ENCODE measurements at regions not wholly inside any gene's neighbourhood (a gene's known extent, or its start where the extent isn't known, plus 50 kb on each side); places are given as distances from the start of the nearest gene placed in this dataset.

DNA sequence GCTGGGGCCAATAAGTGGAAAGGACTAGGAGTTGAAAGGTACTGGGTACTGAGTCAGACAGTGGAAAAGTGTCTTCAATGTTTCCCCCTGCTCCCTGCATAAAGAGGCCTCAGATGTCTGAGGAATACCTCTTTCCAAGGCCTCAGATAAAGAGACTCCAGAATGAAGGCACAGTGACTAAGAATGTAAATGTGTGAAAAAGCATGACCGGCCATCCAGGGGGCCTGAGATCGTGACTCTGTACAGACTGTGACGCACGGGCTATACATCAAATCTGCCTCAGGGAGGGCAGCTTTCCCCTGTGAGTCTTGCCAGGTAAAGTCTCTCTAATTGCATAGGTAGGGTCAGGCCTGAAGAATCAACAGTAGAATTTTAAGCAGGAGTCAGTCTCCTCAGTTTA lies 1690.5 kb downstream of the KCNT2 start:
- Histone ChIP-seq H3K4me3 (ENCODE audit: low read depth in 1 of 3, low read length in 3 of 3) (no peak overlapping the region), H3K9me3 (ENCODE audit: control insufficient read depth in 2 of 2, insufficient read depth in 1 of 2, low read depth in 1 of 2, low read length in 1 of 2) (no peaks in the 10 kb centered on the region), H3K4me1 (ENCODE audit: control insufficient read depth in 3 of 3, insufficient read depth in 2 of 3, low read depth in 1 of 3, low read length in 2 of 3) (no peaks in the 10 kb centered on the region), H3K27ac (ENCODE audit: low read depth in 1 of 3, low read length in 2 of 3) (no peak overlapping the region), H3K36me3 (ENCODE audit: control insufficient read depth in 3 of 3, insufficient read depth in 2 of 3, low read depth in 1 of 3, low read length in 3 of 3) (no peaks in the 10 kb centered on the region), H3K27me3 (ENCODE audit: control insufficient read depth in 3 of 3, insufficient read depth in 3 of 3, low read length in 3 of 3) (no peaks in the 10 kb centered on the region)
- no peak for DNase-seq
- no peak for FAIRE-seq
- WGBS, 3 donors, result 79 to 94% (median 79%) methylated on average over 4 of the region's 4 CpGs

GRCh38 chr1:194908643-194909042 lies 1699.6 kb downstream of the KCNT2 start:
- Histone ChIP-seq H3K27ac (ENCODE audit: low read depth in 1 of 3, low read length in 2 of 3) (no peak overlapping the region), H3K36me3 (ENCODE audit: control insufficient read depth in 3 of 3, insufficient read depth in 2 of 3, low read depth in 1 of 3, low read length in 3 of 3) (no peaks in the 10 kb centered on the region), H3K4me3 (ENCODE audit: low read depth in 1 of 3, low read length in 3 of 3) (no peak overlapping the region), H3K4me1 (ENCODE audit: control insufficient read depth in 3 of 3, insufficient read depth in 2 of 3, low read depth in 1 of 3, low read length in 2 of 3) (no peaks in the 10 kb centered on the region), H3K9me3 (ENCODE audit: control insufficient read depth in 2 of 2, insufficient read depth in 1 of 2, low read depth in 1 of 2, low read length in 1 of 2) (no peaks in the 10 kb centered on the region), H3K27me3 (ENCODE audit: control insufficient read depth in 3 of 3, insufficient read depth in 3 of 3, low read length in 3 of 3) (no peaks in the 10 kb centered on the region)
- FAIRE-seq (no peak), DNase-seq (no peak)
- 59 to 73% (median 69%) methylated on average over 1 of the region's 1 CpG for WGBS, 3 donors

DNA sequence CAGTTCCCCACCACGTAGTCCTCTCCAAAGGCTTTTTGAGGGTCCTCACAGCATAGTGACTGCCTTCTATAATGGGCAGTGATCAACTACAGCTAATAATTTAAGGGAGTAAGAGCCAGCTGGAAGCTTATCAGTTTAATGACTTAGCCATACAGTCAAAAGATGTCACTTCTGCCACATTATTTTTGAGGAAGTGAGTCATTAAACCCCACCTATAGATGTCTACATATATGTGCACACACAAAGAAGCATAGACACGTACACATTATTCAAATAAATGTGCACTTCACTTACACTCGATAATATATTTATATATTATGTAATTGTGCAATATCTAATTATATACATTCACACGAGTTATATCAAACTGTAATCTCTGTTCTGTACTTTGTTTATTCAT lies 1704.7 kb downstream of the KCNT2 start:
- WGBS, 3 donors, result 65 to 72% (median 70%) methylated on average over 4 of the region's 4 CpGs
- no peak overlapping the region for H3K4me3 ChIP-seq (ENCODE audit: low read depth in 1 of 3, low read length in 3 of 3)
- FAIRE-seq, result no peak

GRCh38 chr1:194889310-194889709 lies 1702.9 kb upstream of the B3GALT2 start:
- Histone ChIP-seq H3K36me3 (ENCODE audit: control insufficient read depth in 3 of 3, insufficient read depth in 2 of 3, low read depth in 1 of 3, low read length in 3 of 3) (no peaks in the 10 kb centered on the region), H3K4me3 (ENCODE audit: low read depth in 1 of 3, low read length in 3 of 3) (no peak overlapping the region), H3K4me1 (ENCODE audit: control insufficient read depth in 3 of 3, insufficient read depth in 2 of 3, low read depth in 1 of 3, low read length in 2 of 3) (no peaks in the 10 kb centered on the region), H3K27ac (ENCODE audit: low read depth in 1 of 3, low read length in 2 of 3) (no peak overlapping the region), H3K27me3 (ENCODE audit: control insufficient read depth in 3 of 3, insufficient read depth in 3 of 3, low read length in 3 of 3) (no peaks in the 10 kb centered on the region), H3K9me3 (ENCODE audit: control insufficient read depth in 2 of 2, insufficient read depth in 1 of 2, low read depth in 1 of 2, low read length in 1 of 2) (peaks cover 0 to 6% of the 10 kb centered on the region in 2 donors)
- FAIRE-seq (no peak), DNase-seq (no peak)
- 67 to 78% (median 69%) methylated on average over 3 of the region's 3 CpGs for WGBS, 3 donors

More for the DNA sequence above, 1704.7 kb downstream of the KCNT2 start:
- H3K4me1 ChIP-seq (ENCODE audit: control insufficient read depth in 3 of 3, insufficient read depth in 2 of 3, low read depth in 1 of 3, low read length in 2 of 3), result no peaks in the 10 kb centered on the region
- no peaks in the 10 kb centered on the region for H3K9me3 ChIP-seq (ENCODE audit: control insufficient read depth in 2 of 2, insufficient read depth in 1 of 2, low read depth in 1 of 2, low read length in 1 of 2)
- DNase-seq, result no peak
- no peak overlapping the region for H3K27ac ChIP-seq (ENCODE audit: low read depth in 1 of 3, low read length in 2 of 3)
- H3K36me3 ChIP-seq (ENCODE audit: control insufficient read depth in 3 of 3, insufficient read depth in 2 of 3, low read depth in 1 of 3, low read length in 3 of 3), result no peaks in the 10 kb centered on the region
- H3K27me3 ChIP-seq (ENCODE audit: control insufficient read depth in 3 of 3, insufficient read depth in 3 of 3, low read length in 3 of 3), result no peaks in the 10 kb centered on the region

GRCh38 chr1:194870860-194871259 lies 1684.4 kb upstream of the B3GALT2 start:
- 31 to 61% (median 35%) methylated on average over 2 of the region's 2 CpGs for WGBS, 3 donors
- FAIRE-seq (no peak), DNase-seq (no peak)
- H3K9me3 ChIP-seq (ENCODE audit: control insufficient read depth in 2 of 2, insufficient read depth in 1 of 2, low read depth in 1 of 2, low read length in 1 of 2), result no peaks in the 10 kb centered on the region
- H3K27ac ChIP-seq (ENCODE audit: low read depth in 1 of 3, low read length in 2 of 3), result no peak overlapping the region
- no peaks in the 10 kb centered on the region for H3K36me3 ChIP-seq (ENCODE audit: control insufficient read depth in 3 of 3, insufficient read depth in 2 of 3, low read depth in 1 of 3, low read length in 3 of 3)
- no peaks in the 10 kb centered on the region for H3K27me3 ChIP-seq (ENCODE audit: control insufficient read depth in 3 of 3, insufficient read depth in 3 of 3, low read length in 3 of 3)
- H3K4me3 ChIP-seq (ENCODE audit: low read depth in 1 of 3, low read length in 3 of 3), result no peak overlapping the region
- no peaks in the 10 kb centered on the region for H3K4me1 ChIP-seq (ENCODE audit: control insufficient read depth in 3 of 3, insufficient read depth in 2 of 3, low read depth in 1 of 3, low read length in 2 of 3)

- no peaks in the 10 kb centered on the region for H3K27me3 ChIP-seq (ENCODE audit: control insufficient read depth in 3 of 3, insufficient read depth in 3 of 3, low read length in 3 of 3)
- no peaks in the 10 kb centered on the region for H3K4me1 ChIP-seq (ENCODE audit: control insufficient read depth in 3 of 3, insufficient read depth in 2 of 3, low read depth in 1 of 3, low read length in 2 of 3)
- H3K4me3 ChIP-seq (ENCODE audit: low read depth in 1 of 3, low read length in 3 of 3), result no peak overlapping the region
- H3K36me3 ChIP-seq (ENCODE audit: control insufficient read depth in 3 of 3, insufficient read depth in 2 of 3, low read depth in 1 of 3, low read length in 3 of 3), result no peaks in the 10 kb centered on the region
- DNase-seq, result no peak
- no peaks in the 10 kb centered on the region for H3K9me3 ChIP-seq (ENCODE audit: control insufficient read depth in 2 of 2, insufficient read depth in 1 of 2, low read depth in 1 of 2, low read length in 1 of 2)
- no peak for FAIRE-seq
- H3K27ac ChIP-seq (ENCODE audit: low read depth in 1 of 3, low read length in 2 of 3), result no peak overlapping the region
- 21 to 29% (median 26%) methylated on average over 1 of the region's 1 CpG for WGBS, 3 donors
Observed at GRCh38 chr1:194866153-194866552, 1679.7 kb upstream of the B3GALT2 start.

DNA sequence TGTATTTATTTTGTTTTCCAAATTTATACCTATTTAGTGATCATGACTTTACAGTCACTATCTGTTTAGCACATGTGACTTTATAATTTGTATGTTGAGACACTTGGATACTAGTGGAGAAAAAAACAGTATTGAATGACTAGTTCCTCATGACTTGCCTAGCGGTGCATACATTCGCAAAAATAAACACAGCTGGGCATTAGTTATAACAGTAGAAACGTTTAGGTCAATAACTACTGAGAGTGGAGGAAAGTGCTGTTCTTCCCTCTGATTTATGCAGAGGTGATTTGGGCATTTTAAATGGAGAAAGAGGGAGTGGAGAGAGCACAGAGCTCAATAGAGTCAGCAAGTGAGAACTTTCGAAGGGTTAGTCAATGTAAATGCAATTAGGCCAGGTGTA lies 1679.0 kb upstream of the B3GALT2 start:
- Histone ChIP-seq H3K36me3 (ENCODE audit: control insufficient read depth in 3 of 3, insufficient read depth in 2 of 3, low read depth in 1 of 3, low read length in 3 of 3) (no peaks in the 10 kb centered on the region), H3K27me3 (ENCODE audit: control insufficient read depth in 3 of 3, insufficient read depth in 3 of 3, low read length in 3 of 3) (no peaks in the 10 kb centered on the region), H3K4me1 (ENCODE audit: control insufficient read depth in 3 of 3, insufficient read depth in 2 of 3, low read depth in 1 of 3, low read length in 2 of 3) (no peaks in the 10 kb centered on the region), H3K4me3 (ENCODE audit: low read depth in 1 of 3, low read length in 3 of 3) (no peak overlapping the region), H3K9me3 (ENCODE audit: control insufficient read depth in 2 of 2, insufficient read depth in 1 of 2, low read depth in 1 of 2, low read length in 1 of 2) (no peaks in the 10 kb centered on the region), H3K27ac (ENCODE audit: low read depth in 1 of 3, low read length in 2 of 3) (no peak overlapping the region)
- no peak for DNase-seq
- 51 to 63% (median 56%) methylated on average over 4 of the region's 4 CpGs for WGBS, 3 donors
- no peak for FAIRE-seq

DNA sequence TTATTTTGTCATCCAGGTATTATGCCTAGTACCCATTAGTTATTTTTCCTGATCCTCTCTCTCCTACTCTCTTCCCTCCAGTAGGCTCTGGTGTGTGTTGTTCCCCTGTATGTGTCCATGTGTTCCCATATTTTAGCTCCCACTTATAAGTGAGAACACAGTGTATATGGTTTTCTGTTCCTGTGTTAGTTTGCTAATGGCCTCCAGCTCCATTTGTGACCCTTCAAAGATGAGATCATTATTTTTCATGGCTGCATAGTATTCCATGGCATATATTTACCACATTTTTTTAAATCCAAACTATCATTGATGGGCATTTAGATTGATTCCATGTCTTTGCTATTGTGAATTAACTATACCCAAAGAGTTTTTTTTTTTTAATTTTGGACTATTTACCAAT lies 1675.7 kb upstream of the B3GALT2 start:
- Histone ChIP-seq H3K4me1 (ENCODE audit: control insufficient read depth in 3 of 3, insufficient read depth in 2 of 3, low read depth in 1 of 3, low read length in 2 of 3) (no peaks in the 10 kb centered on the region), H3K27ac (ENCODE audit: low read depth in 1 of 3, low read length in 2 of 3) (no peak overlapping the region), H3K4me3 (ENCODE audit: low read depth in 1 of 3, low read length in 3 of 3) (no peak overlapping the region), H3K27me3 (ENCODE audit: control insufficient read depth in 3 of 3, insufficient read depth in 3 of 3, low read length in 3 of 3) (no peaks in the 10 kb centered on the region), H3K36me3 (ENCODE audit: control insufficient read depth in 3 of 3, insufficient read depth in 2 of 3, low read depth in 1 of 3, low read length in 3 of 3) (no peaks in the 10 kb centered on the region), H3K9me3 (ENCODE audit: control insufficient read depth in 2 of 2, insufficient read depth in 1 of 2, low read depth in 1 of 2, low read length in 1 of 2) (no peaks in the 10 kb centered on the region)
- no peak for FAIRE-seq
- no peak for DNase-seq

GRCh38 chr1:194860248-194861201 lies 1674.1 kb upstream of the B3GALT2 start:
- H3K4me1 ChIP-seq (ENCODE audit: control insufficient read depth in 3 of 3, insufficient read depth in 2 of 3, low read depth in 1 of 3, low read length in 2 of 3), result no peaks in the 10 kb centered on the region
- FAIRE-seq (no peak), DNase-seq (no peak)
- no peak overlapping the region for H3K4me3 ChIP-seq (ENCODE audit: low read depth in 1 of 3, low read length in 3 of 3)
- H3K27me3 ChIP-seq (ENCODE audit: control insufficient read depth in 3 of 3, insufficient read depth in 3 of 3, low read length in 3 of 3), result no peaks in the 10 kb centered on the region
- 85 to 91% (median 86%) methylated on average over 10 of the region's 10 CpGs for WGBS, 3 donors
- H3K36me3 ChIP-seq (ENCODE audit: control insufficient read depth in 3 of 3, insufficient read depth in 2 of 3, low read depth in 1 of 3, low read length in 3 of 3), result no peaks in the 10 kb centered on the region
- no peak overlapping the region for H3K27ac ChIP-seq (ENCODE audit: low read depth in 1 of 3, low read length in 2 of 3)
- no peaks in the 10 kb centered on the region for H3K9me3 ChIP-seq (ENCODE audit: control insufficient read depth in 2 of 2, insufficient read depth in 1 of 2, low read depth in 1 of 2, low read length in 1 of 2)
